ENCODE measurements at regions not wholly inside any gene's neighbourhood (a gene's known extent, or its start where the extent isn't known, plus 50 kb on each side); places are given as distances from the start of the nearest gene placed in this dataset.

DNA sequence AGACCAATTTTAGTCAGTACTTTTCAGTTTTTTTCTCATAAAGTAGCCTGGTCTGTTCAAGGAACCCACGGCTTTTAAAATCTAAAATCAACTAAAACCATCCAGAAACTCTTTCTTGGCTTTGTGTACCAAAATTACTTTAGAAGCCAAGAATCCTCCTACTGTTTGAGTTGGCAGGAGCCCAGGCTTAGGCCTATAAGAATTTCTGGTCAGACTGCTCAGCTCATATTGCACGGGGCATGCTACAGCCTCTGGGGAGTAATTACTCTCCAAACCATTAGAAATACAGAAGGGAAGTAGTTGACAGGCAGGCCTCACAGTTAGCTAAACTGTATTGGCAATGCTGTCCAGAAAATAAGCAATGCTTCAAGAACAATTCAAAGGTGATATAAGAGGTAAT, 1862.9 kb upstream of the RAG2 start:
- no peak for ATAC-seq
- ChIA-PET POLR2A (no interaction called here), CTCF (no interaction called here)
- 0% methylated on average over 2 of the region's 2 CpGs for WGBS (ENCODE audit: missing lambda C conversion rate)
- Histone ChIP-seq H3K4me3 (no peak overlapping the region), H3K4me1 (no peaks in the 10 kb centered on the region), H3K9me3 (no peaks in the 10 kb centered on the region), H3K27ac (no peak overlapping the region), H3K4me2 (no peak overlapping the region)
- TF ChIP-seq NR3C1 (IDR thresholded peaks at IDR 0.05) (no peak), RCOR1 (IDR thresholded peaks at IDR 0.05; ENCODE audit: low read depth, low read length) (no peak), POLR2AphosphoS2 (conservative IDR thresholded peaks at IDR 0.05; ENCODE audit: low read length) (no peak)
- TF ChIP-seq, protein P1, sequence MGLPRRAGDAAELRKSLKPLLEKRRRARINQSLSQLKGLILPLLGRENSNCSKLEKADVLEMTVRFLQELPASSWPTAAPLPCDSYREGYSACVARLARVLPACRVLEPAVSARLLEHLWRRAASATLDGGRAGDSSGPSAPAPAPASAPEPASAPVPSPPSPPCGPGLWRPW (IDR thresholded peaks at IDR 0.05): no peak
- no peak for DNase-seq (ENCODE audit: low read depth in 1 of 2, low spot score in 1 of 2)
- FAIRE-seq: no peak

DNA sequence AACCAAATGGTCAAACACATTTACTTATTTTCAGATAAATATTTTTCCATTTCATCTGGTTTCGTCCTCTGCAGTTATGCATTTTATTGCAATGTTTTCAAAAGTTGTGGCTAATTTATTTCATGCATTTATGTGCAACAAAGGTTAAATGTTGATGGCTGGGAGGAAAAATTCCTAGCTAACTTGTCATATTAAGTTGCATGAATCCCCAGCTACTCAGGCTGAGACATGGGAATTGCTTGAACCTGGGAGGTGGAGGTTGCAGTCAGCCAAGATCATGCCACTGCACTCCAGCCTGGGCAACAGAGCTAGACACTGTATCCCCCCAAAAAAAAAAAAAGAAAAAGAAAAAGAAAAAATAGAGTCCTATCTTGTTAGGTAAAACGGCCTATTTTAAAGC, 1862.4 kb upstream of the RAG2 start:
- ATAC-seq (no peak), FAIRE-seq (no peak), DNase-seq (ENCODE audit: low read depth in 1 of 2, low spot score in 1 of 2) (no peak)
- TF ChIP-seq SREBF2 (IDR thresholded peaks at IDR 0.05): no peak
- TF ChIP-seq CBX2 (IDR thresholded peaks at IDR 0.05; ENCODE audit: borderline replicate concordance, low read depth): no peak
- TF ChIP-seq TFCP2L1 (CRISPR knock-in tag; IDR thresholded peaks at IDR 0.05): no peak
- TF ChIP-seq HOXB5 (CRISPR knock-in tag; IDR thresholded peaks at IDR 0.05): no peak
- no peak for TF ChIP-seq CHD2 (IDR thresholded peaks at IDR 0.05; ENCODE audit: low read length, partially characterized antibody)
- TF ChIP-seq HOXA7 (CRISPR knock-in tag; IDR thresholded peaks at IDR 0.05): no peak
- no peak for TF ChIP-seq HDAC2 (IDR thresholded peaks at IDR 0.05)
- TF ChIP-seq PHF8 (IDR thresholded peaks at IDR 0.05; ENCODE audit: borderline replicate concordance, low read depth): no peak
- TF ChIP-seq, protein P2, sequence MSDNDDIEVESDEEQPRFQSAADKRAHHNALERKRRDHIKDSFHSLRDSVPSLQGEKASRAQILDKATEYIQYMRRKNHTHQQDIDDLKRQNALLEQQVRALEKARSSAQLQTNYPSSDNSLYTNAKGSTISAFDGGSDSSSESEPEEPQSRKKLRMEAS (IDR thresholded peaks at IDR 0.05): no peak
- Histone ChIP-seq H3K9me3 (no peaks in the 10 kb centered on the region), H3K4me3 (no peak overlapping the region), H3K27ac (no peak overlapping the region), H3K4me1 (no peaks in the 10 kb centered on the region), H3K4me2 (no peak overlapping the region)
- 3% methylated on average over 2 of the region's 2 CpGs for WGBS (ENCODE audit: missing lambda C conversion rate)
- CTCF ChIA-PET: no interaction called here
- POLR2A ChIA-PET: no interaction called here

DNA sequence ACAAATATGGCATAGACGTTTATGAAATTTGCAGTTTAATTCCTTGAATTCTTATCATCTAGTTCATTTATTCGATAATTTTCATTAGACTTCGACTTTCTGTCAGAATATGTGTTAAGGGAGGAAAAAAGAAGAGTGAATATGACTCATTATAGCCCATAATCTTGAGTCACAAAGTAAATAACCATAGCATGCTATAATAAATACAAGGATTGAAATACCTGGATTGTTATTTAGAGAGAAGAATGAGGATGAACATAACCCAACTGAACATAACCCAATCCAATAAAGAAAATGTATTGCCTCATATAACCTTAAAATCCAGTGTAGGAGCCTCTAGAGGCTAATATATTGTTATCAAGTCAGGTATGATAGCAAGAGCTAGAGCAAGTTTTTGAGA, 1858.3 kb upstream of the RAG2 start:
- Histone ChIP-seq H3K4me3 (no peak overlapping the region), H3K27ac (no peak overlapping the region), H3K4me1 (no peaks in the 10 kb centered on the region), H3K4me2 (no peak overlapping the region), H3K9me3 (no peaks in the 10 kb centered on the region; the same call in 2 of the 3 replicates)
- DNase-seq (ENCODE audit: low read depth in 1 of 2, low spot score in 1 of 2) (no peak), ATAC-seq (no peak), FAIRE-seq (no peak)
- TF ChIP-seq, protein P3, sequence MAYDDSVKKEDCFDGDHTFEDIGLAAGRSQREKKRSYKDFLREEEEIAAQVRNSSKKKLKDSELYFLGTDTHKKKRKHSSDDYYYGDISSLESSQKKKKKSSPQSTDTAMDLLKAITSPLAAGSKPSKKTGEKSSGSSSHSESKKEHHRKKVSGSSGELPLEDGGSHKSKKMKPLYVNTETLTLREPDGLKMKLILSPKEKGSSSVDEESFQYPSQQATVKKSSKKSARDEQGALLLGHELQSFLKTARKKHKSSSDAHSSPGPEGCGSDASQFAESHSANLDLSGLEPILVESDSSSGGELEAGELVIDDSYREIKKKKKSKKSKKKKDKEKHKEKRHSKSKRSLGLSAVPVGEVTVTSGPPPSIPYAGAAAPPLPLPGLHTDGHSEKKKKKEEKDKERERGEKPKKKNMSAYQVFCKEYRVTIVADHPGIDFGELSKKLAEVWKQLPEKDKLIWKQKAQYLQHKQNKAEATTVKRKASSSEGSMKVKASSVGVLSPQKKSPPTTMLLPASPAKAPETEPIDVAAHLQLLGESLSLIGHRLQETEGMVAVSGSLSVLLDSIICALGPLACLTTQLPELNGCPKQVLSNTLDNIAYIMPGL (CRISPR knock-in tag; IDR thresholded peaks at IDR 0.05; ENCODE audit: borderline replicate concordance): no peak
- TF ChIP-seq POLR2A (IDR thresholded peaks at IDR 0.05; ENCODE audit: low read length) (no peak), POLR2AphosphoS2 (conservative IDR thresholded peaks at IDR 0.05; ENCODE audit: low read length) (no peak)
- 2% methylated on average over 3 of the region's 3 CpGs for WGBS (ENCODE audit: missing lambda C conversion rate)
- POLR2A ChIA-PET: no interaction called here
- CTCF ChIA-PET: no interaction called here

DNA sequence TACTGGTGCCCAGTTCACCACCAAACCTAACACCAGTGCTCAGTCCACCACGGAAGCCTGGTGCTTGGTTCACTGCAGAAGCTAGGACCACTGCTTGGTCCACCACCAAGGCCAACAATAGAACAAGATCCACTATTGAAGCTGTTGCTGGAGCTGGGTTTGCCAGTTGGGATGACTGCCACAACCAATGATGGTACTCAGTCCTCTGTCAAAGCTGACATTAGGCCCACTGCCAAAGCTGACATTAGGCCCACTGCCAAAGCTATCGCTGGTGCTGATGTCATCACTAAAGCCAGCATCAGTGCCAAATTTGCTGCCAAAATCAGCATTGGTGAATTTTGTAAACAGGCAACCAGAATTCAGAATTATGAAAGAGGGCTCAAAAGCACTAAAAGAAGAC, 1850.2 kb upstream of the RAG2 start:
- WGBS (ENCODE audit: missing lambda C conversion rate): 0% methylated on average over 2 of the region's 2 CpGs
- FAIRE-seq (no peak), DNase-seq (ENCODE audit: low read depth in 1 of 2, low spot score in 1 of 2) (no peak), ATAC-seq (no peak)
- no peaks in the 10 kb centered on the region for H3K9me3 ChIP-seq
- ChIA-PET CTCF (no interaction called here), POLR2A (no interaction called here)
- no peak overlapping the region for H3K4me3 ChIP-seq
- H3K4me1 ChIP-seq: no peaks in the 10 kb centered on the region
- no peak for TF ChIP-seq EHMT2 (IDR thresholded peaks at IDR 0.05; ENCODE audit: low read depth)
- TF ChIP-seq, protein P4, sequence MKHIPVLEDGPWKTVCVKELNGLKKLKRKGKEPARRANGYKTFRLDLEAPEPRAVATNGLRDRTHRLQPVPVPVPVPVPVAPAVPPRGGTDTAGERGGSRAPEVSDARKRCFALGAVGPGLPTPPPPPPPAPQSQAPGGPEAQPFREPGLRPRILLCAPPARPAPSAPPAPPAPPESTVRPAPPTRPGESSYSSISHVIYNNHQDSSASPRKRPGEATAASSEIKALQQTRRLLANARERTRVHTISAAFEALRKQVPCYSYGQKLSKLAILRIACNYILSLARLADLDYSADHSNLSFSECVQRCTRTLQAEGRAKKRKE (CRISPR knock-in tag; IDR thresholded peaks at IDR 0.05; ENCODE audit: low read depth): no peak
- no peak for TF ChIP-seq JUNB (IDR thresholded peaks at IDR 0.05)
- TF ChIP-seq EHF (CRISPR knock-in tag; IDR thresholded peaks at IDR 0.05): no peak
- no peak for TF ChIP-seq NFE2L2 (conservative IDR thresholded peaks at IDR 0.05; ENCODE audit: low read length)
- TF ChIP-seq RAD21 (conservative IDR thresholded peaks at IDR 0.05 in 1 of 2, IDR thresholded peaks at IDR 0.05 in 1 of 2): no peak
- TF ChIP-seq POLR2AphosphoS2 (conservative IDR thresholded peaks at IDR 0.05; ENCODE audit: low read length): no peak
- no peak for TF ChIP-seq CBX8 (IDR thresholded peaks at IDR 0.05)
- no peak for TF ChIP-seq KDM1A (IDR thresholded peaks at IDR 0.05; ENCODE audit: low read depth)
- TF ChIP-seq FOSB (CRISPR knock-in tag; IDR thresholded peaks at IDR 0.05): no peak
- TF ChIP-seq HDAC2 (IDR thresholded peaks at IDR 0.05): no peak
- TF ChIP-seq HOXB5 (CRISPR knock-in tag; IDR thresholded peaks at IDR 0.05): no peak
- TF ChIP-seq, protein P5, sequence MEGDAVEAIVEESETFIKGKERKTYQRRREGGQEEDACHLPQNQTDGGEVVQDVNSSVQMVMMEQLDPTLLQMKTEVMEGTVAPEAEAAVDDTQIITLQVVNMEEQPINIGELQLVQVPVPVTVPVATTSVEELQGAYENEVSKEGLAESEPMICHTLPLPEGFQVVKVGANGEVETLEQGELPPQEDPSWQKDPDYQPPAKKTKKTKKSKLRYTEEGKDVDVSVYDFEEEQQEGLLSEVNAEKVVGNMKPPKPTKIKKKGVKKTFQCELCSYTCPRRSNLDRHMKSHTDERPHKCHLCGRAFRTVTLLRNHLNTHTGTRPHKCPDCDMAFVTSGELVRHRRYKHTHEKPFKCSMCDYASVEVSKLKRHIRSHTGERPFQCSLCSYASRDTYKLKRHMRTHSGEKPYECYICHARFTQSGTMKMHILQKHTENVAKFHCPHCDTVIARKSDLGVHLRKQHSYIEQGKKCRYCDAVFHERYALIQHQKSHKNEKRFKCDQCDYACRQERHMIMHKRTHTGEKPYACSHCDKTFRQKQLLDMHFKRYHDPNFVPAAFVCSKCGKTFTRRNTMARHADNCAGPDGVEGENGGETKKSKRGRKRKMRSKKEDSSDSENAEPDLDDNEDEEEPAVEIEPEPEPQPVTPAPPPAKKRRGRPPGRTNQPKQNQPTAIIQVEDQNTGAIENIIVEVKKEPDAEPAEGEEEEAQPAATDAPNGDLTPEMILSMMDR (IDR thresholded peaks at IDR 0.05): no peak
- no peak for TF ChIP-seq NPAS2 (CRISPR knock-in tag; IDR thresholded peaks at IDR 0.05; ENCODE audit: borderline replicate concordance)
- TF ChIP-seq MAFK (IDR thresholded peaks at IDR 0.05; ENCODE audit: partially characterized antibody): no peak
- TF ChIP-seq BHLHE40 (IDR thresholded peaks at IDR 0.05; ENCODE audit: low read depth, low read length): no peak
- TF ChIP-seq JUN (IDR thresholded peaks at IDR 0.05): no peak
- H3K4me2 ChIP-seq: no peak overlapping the region
- no peak overlapping the region for H3K27ac ChIP-seq
